Uterus (tissue), 2 donors: ENCODE measurements at regions not wholly inside any gene's neighbourhood (a gene's known extent, or its start where the extent isn't known, plus 50 kb on each side); places are given as distances from the start of the nearest gene placed in this dataset.

Source experiments
- CTCF ChIP-seq, 4 experiments: fragments of 200-600 bp in 2 of 4; fragments of 450-650 bp in 2 of 4; sonication (generic) in 2 of 4; IDR thresholded peaks; one replicate each; pipeline ENCODE4 v1.5.1; 2016 to 2019; ENCODE audit warnings: antibody characterized with exemption in 4 of 4, mild to moderate bottlenecking in 2 of 4, moderate library complexity in 1 of 4
- POLR2A ChIP-seq, 2 donors: fragments of 450-650 bp; IDR thresholded peaks; one replicate each; pipeline ENCODE4 v1.6.1; 2016; ENCODE audit warnings: antibody characterized with exemption in 2 of 2, mild to moderate bottlenecking in 1 of 2, moderate library complexity in 1 of 2

- no peak for TF ChIP-seq CTCF (IDR thresholded peaks at IDR 0.05)
- no peak for TF ChIP-seq POLR2A (IDR thresholded peaks at IDR 0.05)
These were observed 956.6 kb downstream of the GATA3 start for GRCh38 chr10:9010931-9011670.
